ENCODE measurements at regions not wholly inside any gene's neighbourhood (a gene's known extent, or its start where the extent isn't known, plus 50 kb on each side); places are given as distances from the start of the nearest gene placed in this dataset.

GRCh38 chr15:94535298-94536048 lies 304.1 kb downstream of the MCTP2 start:
- no peak for DNase-seq (ENCODE audit: low read depth)

GRCh38 chr15:94536549-94536948 lies 305.2 kb downstream of the MCTP2 start:
- DNase-seq (ENCODE audit: low read depth): no peak

GRCh38 chr15:94538280-94538679 lies 306.9 kb downstream of the MCTP2 start:
- no peak for DNase-seq (ENCODE audit: low read depth)

- DNase-seq (ENCODE audit: low read depth): no peak
Observed at GRCh38 chr15:94542391-94542790, 311.0 kb downstream of the MCTP2 start.

- DNase-seq (ENCODE audit: low read depth): no peak
Observed at GRCh38 chr15:94546808-94547207, 315.4 kb downstream of the MCTP2 start.

- no peak for DNase-seq (ENCODE audit: low read depth)
Observed at GRCh38 chr15:94547711-94548110, 316.4 kb downstream of the MCTP2 start.

GRCh38 chr15:94555841-94556519 lies 324.6 kb downstream of the MCTP2 start:
- no peak for DNase-seq (ENCODE audit: low read depth)

GRCh38 chr15:94561036-94561689 lies 329.8 kb downstream of the MCTP2 start:
- no peak for DNase-seq (ENCODE audit: low read depth)

- DNase-seq (ENCODE audit: low read depth): no peak
Observed at GRCh38 chr15:94563456-94563855, 332.1 kb downstream of the MCTP2 start.

GRCh38 chr15:94576889-94577533 lies 345.6 kb downstream of the MCTP2 start:
- no peak for DNase-seq (ENCODE audit: low read depth)

GRCh38 chr15:94579286-94579685 lies 347.9 kb downstream of the MCTP2 start:
- DNase-seq (ENCODE audit: low read depth): no peak

- DNase-seq (ENCODE audit: low read depth): no peak
Observed at GRCh38 chr15:94580211-94580885, 349.0 kb downstream of the MCTP2 start.

- no peak for DNase-seq (ENCODE audit: low read depth)
Observed at GRCh38 chr15:94582368-94582767, 351.0 kb downstream of the MCTP2 start.

- DNase-seq (ENCODE audit: low read depth): no peak
Observed at GRCh38 chr15:94584833-94585244, 353.5 kb downstream of the MCTP2 start.

- no peak for DNase-seq (ENCODE audit: low read depth)
Observed at GRCh38 chr15:94586099-94586498, 354.7 kb downstream of the MCTP2 start.

GRCh38 chr15:94587113-94587512 lies 355.8 kb downstream of the MCTP2 start:
- DNase-seq (ENCODE audit: low read depth): no peak

- DNase-seq (ENCODE audit: low read depth): no peak
Observed at GRCh38 chr15:94588993-94589392, 357.6 kb downstream of the MCTP2 start.

GRCh38 chr15:94592495-94592894 lies 361.1 kb downstream of the MCTP2 start:
- no peak for DNase-seq (ENCODE audit: low read depth)

GRCh38 chr15:94596707-94597106 lies 365.3 kb downstream of the MCTP2 start:
- DNase-seq (ENCODE audit: low read depth): no peak

- no peak for DNase-seq (ENCODE audit: low read depth)
Observed at GRCh38 chr15:94600505-94600904, 369.1 kb downstream of the MCTP2 start.

- DNase-seq (ENCODE audit: low read depth): no peak
Observed at GRCh38 chr15:94602754-94603470, 371.6 kb downstream of the MCTP2 start.
